ENCODE measurements at regions not wholly inside any gene's neighbourhood (a gene's known extent, or its start where the extent isn't known, plus 50 kb on each side); places are given as distances from the start of the nearest gene placed in this dataset.

GRCh38 chr11:97862021-97862420, 1158.7 kb upstream of the CNTN5 start:
- Mint-ChIP-seq H3K9me3 (ENCODE audit: low read depth) (peaks cover 6% of the 10 kb centered on the region), H3K36me3 (ENCODE audit: insufficient read depth) (no peaks in the 10 kb centered on the region), H3K27me3 (no peaks in the 10 kb centered on the region), H3K4me3 (ENCODE audit: low read depth) (no peak overlapping the region), H3K4me1 (ENCODE audit: low read depth) (no peaks in the 10 kb centered on the region), H3K27ac (peak overlapping the region; percentile 60)
- DNase-seq (ENCODE audit: low spot score, unreplicated experiment): no peak
- no peak for TF ChIP-seq CTCF (IDR thresholded peaks at IDR 0.05; ENCODE audit: unreplicated experiment)

GRCh38 chr11:97865424-97866012, 1155.2 kb upstream of the CNTN5 start:
- no peak for TF ChIP-seq CTCF (IDR thresholded peaks at IDR 0.05; ENCODE audit: unreplicated experiment)
- Mint-ChIP-seq H3K36me3 (ENCODE audit: insufficient read depth) (no peaks in the 10 kb centered on the region), H3K4me3 (ENCODE audit: low read depth) (no peak overlapping the region), H3K27me3 (no peaks in the 10 kb centered on the region), H3K4me1 (ENCODE audit: low read depth) (no peaks in the 10 kb centered on the region), H3K9me3 (ENCODE audit: low read depth) (peaks cover 17% of the 10 kb centered on the region), H3K27ac (no peak overlapping the region)
- no peak for DNase-seq (ENCODE audit: low spot score, unreplicated experiment)

- no peak for TF ChIP-seq CTCF (IDR thresholded peaks at IDR 0.05; ENCODE audit: unreplicated experiment)
- no peaks in the 10 kb centered on the region for H3K4me1 Mint-ChIP-seq (ENCODE audit: low read depth)
- peaks cover 11% of the 10 kb centered on the region for H3K9me3 Mint-ChIP-seq (ENCODE audit: low read depth)
- H3K27me3 Mint-ChIP-seq: no peaks in the 10 kb centered on the region
- H3K36me3 Mint-ChIP-seq (ENCODE audit: insufficient read depth): no peaks in the 10 kb centered on the region
- H3K27ac Mint-ChIP-seq: no peak overlapping the region
- no peak overlapping the region for H3K4me3 Mint-ChIP-seq (ENCODE audit: low read depth)
- no peak for DNase-seq (ENCODE audit: low spot score, unreplicated experiment)
Observed at GRCh38 chr11:97871816-97872215, 1148.9 kb upstream of the CNTN5 start.

GRCh38 chr11:97880209-97880608, 1140.5 kb upstream of the CNTN5 start:
- Mint-ChIP-seq H3K9me3 (ENCODE audit: low read depth) (peaks cover 4% of the 10 kb centered on the region), H3K4me3 (ENCODE audit: low read depth) (no peak overlapping the region), H3K27ac (no peak overlapping the region), H3K27me3 (no peaks in the 10 kb centered on the region), H3K36me3 (ENCODE audit: insufficient read depth) (no peaks in the 10 kb centered on the region), H3K4me1 (ENCODE audit: low read depth) (no peaks in the 10 kb centered on the region)
- no peak for DNase-seq (ENCODE audit: low spot score, unreplicated experiment)
- TF ChIP-seq CTCF (IDR thresholded peaks at IDR 0.05; ENCODE audit: unreplicated experiment): no peak

- DNase-seq (ENCODE audit: low spot score, unreplicated experiment): no peak
- Mint-ChIP-seq H3K4me3 (ENCODE audit: low read depth) (no peak overlapping the region), H3K27me3 (no peaks in the 10 kb centered on the region), H3K9me3 (ENCODE audit: low read depth) (peaks cover 4% of the 10 kb centered on the region), H3K36me3 (ENCODE audit: insufficient read depth) (no peaks in the 10 kb centered on the region), H3K4me1 (ENCODE audit: low read depth) (no peaks in the 10 kb centered on the region), H3K27ac (no peak overlapping the region)
- TF ChIP-seq CTCF (IDR thresholded peaks at IDR 0.05; ENCODE audit: unreplicated experiment): no peak
Observed at GRCh38 chr11:97883086-97883485, 1137.7 kb upstream of the CNTN5 start.

All from progenitor cell of endocrine pancreas (in vitro differentiated cells).